SKM-1 treated with dmso at 0.1 percent for 144 hours (cell line): ENCODE measurements at regions not wholly inside any gene's neighbourhood (a gene's known extent, or its start where the extent isn't known, plus 50 kb on each side); places are given as distances from the start of the nearest gene placed in this dataset.
"Not testable (repeated sequence)": the region's sequence is repeated elsewhere in the genome, so short reads cannot be mapped to it uniquely, and the experiment has no call there.

ENCODE experiments used
- DNase-seq: peaks from one replicate; lab custom pipeline; 2025; ENCODE audit not compliant: unreplicated experiment; lab: John Stamatoyannopoulos, UW

DNA sequence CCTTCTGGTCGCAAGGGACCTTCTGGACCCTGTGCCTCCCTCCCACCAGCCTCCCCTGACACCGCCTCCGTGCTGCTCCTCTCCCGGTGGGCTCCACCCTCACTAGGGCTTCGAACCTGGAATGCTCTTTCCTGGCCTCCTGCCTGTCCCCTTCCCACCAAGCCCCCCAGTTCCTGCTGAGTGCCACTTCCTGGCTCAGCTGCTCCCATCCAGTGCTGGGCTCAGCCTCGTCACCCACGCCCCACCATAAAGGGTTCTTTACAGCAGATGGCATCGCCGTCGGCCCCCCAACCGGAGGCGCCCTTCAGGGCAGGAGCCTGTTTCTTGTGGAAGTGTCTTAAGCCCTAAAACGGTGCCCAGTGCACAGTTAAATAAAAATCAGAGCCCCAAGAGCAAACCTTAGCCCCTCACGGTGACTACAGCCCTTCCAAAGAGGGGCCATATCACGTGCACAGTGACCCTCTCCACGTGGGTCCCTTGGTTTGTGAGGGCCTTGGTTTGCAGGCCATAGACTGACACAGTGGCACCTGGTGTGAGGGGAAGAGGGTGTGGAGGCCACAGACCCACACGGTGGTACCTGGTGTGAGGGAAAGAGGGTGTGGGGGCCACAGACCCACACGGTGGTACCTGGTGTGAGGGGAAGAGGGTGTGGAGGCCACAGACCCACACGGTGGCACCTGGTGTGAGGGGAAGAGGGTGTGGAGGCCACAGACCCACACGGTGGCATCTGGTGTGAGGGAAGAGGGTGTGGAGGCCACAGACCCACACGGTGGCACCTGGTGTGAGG is 111.4 kb downstream of the METRNL start:
- no peak for DNase-seq

DNA sequence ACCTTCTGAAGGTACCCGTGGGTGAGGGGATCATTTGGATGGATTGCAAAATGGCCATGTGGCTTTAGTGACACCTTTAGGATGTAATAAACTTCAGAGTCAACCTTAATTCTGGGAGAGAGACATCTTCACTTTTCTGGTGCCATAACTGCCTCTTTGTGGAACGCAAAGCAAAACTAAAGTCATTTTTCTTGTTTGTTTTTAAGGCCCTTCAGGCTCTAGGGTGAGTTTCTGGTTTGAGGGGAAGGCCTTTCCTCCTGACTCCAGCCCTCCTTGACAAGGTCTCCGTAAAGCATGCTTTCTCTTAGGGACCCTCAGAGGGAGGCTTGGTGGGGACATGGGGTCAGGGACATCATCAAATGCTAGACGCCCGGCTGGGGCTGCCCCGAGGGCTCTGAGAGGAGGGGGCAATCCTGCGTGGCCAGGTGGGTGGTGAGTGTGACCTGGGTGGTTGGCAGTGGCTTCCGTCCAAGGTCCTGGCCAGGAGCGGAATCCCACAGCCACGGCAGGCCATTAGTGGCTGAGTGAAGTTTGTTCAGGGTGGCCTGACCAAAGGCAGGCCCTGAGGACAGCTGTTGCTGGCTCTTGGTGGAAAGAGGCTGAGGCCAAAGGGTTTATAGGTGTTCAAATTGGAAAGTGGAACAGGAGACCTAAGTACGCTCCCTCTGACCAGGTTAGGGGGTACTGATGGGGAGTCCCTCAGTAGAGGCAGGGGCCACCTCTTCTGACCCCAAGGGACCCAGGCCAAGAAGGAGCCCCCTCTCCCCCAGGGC is 112.2 kb downstream of the METRNL start:
- DNase-seq, result no peak

DNA sequence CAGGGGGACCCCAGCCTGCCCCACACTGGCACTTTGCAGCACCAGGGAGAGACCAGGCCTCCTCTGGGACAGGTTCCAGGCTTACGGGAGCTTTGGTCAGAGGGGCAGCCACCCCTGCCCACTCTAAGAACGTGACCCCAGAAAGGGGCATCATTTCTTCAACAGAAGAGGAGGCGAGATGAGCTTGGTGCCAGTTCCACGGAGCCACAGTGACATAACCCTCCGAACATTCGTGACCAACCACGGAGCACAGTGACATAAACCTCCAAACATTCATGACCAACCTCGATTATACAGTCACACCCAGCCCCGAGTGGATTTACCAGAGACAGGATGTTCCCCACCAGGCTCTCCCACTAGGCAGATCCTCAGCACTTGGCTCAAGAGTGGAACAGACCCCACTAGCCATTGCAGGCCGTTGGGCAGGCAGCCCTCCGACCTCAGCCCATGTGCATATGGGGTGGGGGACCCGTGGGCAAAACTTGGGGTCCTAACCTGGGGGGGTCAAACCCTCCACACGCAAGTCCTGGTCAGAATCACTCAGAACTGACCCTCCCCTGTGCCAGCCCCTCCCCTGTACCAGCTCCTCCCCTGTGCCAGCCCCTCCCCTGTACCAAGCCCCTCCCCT is 112.9 kb downstream of the METRNL start:
- DNase-seq, result no peak

- not testable (repeated sequence) for DNase-seq
Observed at GRCh38 chr17:83192789-83193335, 113.5 kb downstream of the METRNL start.

- DNase-seq, result no peak
Observed at GRCh38 chr17:83193336-83194185, 114.2 kb downstream of the METRNL start.

DNA sequence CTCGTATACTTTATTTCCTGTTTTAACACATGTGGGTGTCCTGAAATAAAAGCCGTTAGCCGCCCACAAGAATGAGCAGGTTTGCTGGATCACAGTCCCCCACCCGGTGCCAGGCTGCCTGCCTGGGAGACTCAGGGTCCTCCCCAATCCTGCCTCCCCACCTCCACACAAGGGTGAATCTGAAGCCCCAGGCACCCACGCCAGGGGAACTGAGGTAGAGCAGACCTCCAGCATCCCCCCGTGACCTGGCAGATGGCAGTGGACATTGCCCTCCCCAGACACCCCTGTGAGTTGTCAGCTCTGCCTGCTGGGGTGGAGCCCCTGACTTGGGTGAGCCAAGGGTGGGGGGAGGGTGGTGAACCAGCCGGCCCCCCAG is 114.8 kb downstream of the METRNL start:
- no peak for DNase-seq

DNA sequence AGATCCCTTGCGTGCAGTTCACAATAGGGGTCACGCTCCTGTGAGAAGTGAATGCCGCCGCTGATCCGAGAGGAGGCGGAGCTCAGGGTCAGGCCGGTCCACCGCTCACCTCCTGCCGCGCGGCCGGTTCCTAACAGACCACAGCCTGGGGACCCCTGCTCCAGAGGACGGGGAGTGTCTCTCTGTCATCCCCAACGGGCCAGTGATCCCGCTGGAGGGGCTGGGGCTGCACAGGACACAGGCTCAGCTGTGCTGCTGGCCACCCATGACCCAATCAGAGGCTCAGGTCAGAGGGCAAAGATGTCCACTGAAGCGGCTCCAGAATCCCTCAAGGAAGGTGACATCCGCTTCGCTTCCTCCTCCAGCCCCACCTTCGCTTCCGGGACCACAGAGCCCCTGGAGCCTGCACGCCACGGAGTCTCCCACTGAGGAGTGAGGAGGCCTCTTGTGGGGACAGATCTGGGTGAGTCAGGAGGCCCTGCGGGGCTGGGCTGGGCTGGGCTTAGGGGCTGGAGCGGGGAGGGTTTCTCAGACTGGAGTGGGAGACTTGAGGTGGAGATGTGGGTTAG is 115.4 kb downstream of the METRNL start:
- DNase-seq, result no peak

DNA sequence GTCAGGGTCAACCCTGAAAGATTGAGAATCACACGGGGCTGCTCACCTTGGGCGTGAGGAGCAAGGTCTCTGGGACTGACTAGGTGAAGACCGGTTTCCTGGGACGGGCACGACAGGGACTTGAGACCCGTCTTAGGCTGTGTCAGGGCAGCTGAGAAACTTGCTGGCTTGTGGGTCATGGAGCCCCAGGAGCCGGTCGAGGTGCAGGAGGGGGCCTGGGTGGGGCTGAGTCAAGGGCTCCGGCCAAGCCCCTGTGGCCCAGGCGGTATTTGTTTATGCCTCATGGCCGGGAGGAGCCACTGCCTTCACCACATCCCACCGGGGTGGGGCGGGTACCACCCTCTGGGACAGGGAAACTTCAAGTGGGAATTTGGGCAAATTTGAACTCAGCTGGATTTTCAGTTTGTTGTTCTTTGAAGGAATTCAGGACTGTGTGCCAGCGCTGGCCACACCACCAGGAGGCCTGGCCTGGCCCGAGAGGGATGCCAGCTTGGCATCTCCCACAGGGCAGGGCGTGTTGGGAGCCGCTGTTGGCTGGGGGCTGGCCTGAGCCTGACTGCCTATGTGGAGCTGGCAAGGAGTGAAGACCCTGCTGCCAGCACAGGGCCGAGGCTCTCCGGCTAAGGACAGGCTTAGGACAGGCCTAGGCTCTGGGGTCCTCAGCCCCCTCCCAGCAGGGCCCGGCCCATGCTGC is 116.1 kb downstream of the METRNL start:
- DNase-seq, result no peak

GRCh38 chr17:83196024-83196365 is 116.6 kb downstream of the METRNL start:
- DNase-seq, result no peak

GRCh38 chr17:83196366-83196765 is 117.0 kb downstream of the METRNL start:
- no peak for DNase-seq

DNA sequence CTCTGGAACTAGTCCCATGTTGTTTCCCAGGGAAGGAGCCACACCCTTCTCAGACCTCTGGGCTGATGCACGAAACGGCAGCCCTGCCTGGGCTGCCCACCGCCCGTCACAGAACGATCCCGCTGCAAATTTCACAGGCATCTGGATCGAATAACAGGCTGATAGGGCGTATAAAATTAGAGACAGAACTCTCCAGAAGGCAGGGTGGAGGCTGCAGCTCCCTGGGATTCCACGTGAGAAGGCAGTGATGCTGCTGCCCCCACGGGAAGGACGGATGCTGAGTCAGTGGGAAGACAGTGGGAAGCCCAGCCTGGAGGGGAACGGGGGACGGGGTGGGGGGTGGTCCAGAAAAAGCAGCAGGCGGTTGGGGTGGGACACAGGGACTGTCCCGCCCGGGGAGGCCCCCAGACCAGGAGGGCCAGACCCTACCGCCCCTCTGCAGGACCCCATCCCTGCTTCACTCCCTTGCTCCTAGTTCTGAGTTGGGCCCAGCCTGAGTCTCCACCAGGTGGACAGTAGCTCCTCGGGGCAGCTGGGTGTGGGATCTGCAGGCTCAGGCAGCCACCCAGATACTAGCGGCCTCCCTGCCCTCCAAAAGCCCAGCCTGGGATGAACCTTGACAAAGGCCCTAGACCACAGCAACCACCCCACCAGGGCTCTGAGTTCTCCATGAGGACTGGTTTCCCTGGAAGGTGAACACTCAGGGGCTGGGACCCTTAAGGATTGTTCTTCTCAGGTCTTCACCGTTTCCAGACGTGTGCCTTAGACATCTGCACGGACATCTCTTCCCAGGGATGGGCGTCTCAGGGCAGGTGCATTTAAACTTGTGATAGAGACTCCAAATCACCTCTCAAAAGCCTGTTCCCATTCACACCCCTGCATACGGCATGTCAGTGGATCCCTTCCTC is 117.8 kb downstream of the METRNL start:
- DNase-seq, result no peak

DNA sequence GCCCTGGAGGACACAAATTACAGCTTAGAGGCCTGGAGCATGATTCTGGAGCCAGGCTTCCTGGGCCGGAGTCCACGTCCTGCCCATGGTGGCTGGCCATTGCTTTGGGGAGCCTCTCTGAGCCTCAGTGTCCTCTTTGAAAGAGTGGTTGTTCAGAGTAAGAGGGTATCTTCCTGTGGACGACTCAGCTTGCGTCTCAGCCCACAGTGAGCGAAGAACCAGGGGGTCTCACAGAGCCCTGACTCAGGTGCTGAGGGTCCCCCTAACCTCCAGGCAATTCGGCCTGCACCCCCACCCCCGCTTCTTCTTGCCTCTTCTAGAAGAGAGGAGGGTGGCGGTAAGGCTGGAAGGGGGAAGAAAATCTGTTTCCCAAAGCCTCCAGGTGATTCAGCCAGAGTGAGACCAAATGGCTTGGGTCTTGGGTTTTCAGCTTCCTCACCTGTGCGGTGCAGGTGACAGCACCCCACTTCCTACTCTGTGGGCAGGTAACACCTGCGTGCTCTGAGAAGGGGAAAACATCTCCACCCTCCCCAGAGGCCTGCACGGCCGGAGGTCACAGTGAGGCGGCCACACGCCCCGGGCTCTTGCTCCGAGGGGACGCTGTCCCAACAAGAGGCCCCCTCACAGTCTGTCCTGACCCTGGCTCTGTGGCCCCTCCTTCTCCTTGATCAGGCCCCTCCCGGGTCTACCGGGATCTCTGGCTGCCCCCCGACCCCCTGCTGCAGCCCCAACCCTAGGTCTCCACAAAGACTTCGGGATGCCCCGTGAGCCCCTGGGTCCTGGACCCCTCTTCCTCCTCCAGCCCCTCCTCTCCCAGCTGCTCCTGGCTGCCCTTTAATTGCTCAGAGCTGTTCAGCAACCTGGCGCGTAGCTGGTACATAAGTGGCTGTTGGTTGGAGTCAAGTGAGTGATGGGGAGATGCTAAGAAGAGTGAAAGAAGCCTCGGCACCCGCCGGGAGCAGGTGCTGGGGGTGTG is 119.2 kb downstream of the METRNL start:
- DNase-seq, result no peak

DNA sequence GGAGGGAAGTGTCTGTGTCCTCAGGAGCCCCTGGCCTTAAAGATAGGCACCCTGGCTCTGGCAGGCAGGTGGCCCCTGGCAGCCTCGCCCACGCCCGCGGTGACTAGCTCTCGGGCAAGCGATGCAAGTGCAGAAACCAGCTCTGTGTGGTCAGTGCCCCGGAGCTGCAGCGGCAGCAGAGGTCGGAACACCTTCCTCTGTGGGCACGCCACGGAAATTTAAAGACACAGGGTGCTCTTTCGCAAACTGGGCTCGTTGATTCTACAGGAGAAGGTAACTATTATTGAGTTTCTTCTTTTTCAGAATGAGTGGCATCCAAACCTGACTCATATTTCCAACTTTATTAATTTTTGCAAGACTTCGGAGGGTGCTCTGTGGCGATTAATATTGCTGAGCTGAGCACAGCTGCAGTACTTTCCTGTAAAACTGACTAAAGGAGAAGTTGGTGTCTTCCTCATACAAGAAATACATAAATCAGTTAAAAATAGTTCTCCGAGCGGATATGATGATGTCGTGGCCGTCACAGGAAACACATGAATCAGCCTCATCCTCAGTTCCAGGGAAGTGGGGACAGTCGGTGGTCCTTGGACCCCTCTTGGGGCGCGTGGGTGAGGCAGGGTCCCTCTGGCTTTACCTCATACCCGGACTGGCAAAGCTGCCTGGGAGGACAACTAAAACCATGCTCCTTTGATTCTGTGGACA is 120.2 kb downstream of the METRNL start:
- DNase-seq, result peak; percentile 93

DNA sequence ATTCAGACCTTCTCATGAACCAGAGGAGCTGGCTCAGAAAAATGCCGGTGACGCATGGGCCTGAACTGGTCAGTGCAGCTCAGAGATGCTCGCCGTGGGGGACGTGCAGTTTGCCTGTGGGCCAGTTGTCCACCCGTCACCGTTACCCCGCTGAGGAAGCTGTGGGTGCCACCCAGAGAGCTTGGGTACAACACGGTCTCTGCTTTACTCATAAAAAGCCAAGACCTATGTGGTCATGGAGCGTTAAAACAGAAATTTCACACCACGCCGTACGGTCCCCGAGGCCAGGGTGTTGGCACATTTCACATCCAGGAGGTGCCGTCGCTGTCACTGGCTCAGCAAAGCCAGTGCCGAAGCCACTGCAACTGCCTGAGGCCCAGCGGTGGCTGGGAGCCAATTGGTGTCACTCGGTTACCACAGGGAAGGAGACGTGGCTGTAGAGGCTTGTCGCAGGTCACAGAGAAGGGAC is 120.9 kb downstream of the METRNL start:
- peak; percentile 59 for DNase-seq

DNA sequence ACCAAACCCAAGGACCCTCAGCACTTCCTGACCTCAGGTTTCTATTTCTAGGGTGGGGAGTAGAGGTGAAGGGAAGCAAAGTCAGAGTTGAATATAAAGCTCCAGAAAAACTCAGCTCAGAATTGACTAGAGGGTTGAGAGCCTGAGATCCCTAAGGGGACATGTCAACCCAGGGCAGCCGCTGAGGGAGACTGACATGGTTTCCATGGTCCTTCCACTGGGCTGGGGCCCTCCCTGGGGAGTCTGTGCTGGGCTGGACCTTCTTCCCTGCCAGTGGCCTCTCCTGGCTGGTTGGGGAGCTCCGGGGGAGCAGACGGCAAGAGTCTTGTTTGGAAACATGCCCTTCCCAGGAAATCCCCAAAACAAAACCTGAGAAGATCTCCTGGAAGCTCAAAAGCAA is 121.3 kb downstream of the METRNL start:
- no peak for DNase-seq

- no peak for DNase-seq
Observed at GRCh38 chr17:83201206-83202001, 122.0 kb downstream of the METRNL start.
